Ecto neural progenitor cell (in vitro differentiated cells): ENCODE measurements at regions not wholly inside any gene's neighbourhood (a gene's known extent, or its start where the extent isn't known, plus 50 kb on each side); places are given as distances from the start of the nearest gene placed in this dataset.
"Not testable (repeated sequence)": the region's sequence is repeated elsewhere in the genome, so short reads cannot be mapped to it uniquely, and the experiment has no call there.

Source experiments
- DNase-seq: peaks from one replicate; pipeline ENCODE4 v3.0.0-alpha.2; 2018; ENCODE audit warnings: low spot score

- no peak for DNase-seq
These were observed 1137.7 kb downstream of the UQCRFS1 start for GRCh38 chr19:28075229-28075628.

- DNase-seq: no peak
These were observed 1138.2 kb downstream of the UQCRFS1 start for GRCh38 chr19:28074773-28075172.

- DNase-seq: no peak
These were observed 1145.1 kb downstream of the UQCRFS1 start for GRCh38 chr19:28067882-28068281.

- no peak for DNase-seq
These were observed 1146.0 kb downstream of the UQCRFS1 start for GRCh38 chr19:28066988-28067387.

- no peak for DNase-seq
These were observed 1146.8 kb downstream of the UQCRFS1 start for GRCh38 chr19:28066161-28066560.

- DNase-seq: no peak
These were observed 1147.9 kb downstream of the UQCRFS1 start for GRCh38 chr19:28065026-28065425.

GRCh38 chr19:28063702-28064101, 1149.2 kb downstream of the UQCRFS1 start:
- DNase-seq: no peak

GRCh38 chr19:28061111-28061510, 1151.8 kb downstream of the UQCRFS1 start:
- DNase-seq: no peak

GRCh38 chr19:28057026-28057425, 1155.9 kb downstream of the UQCRFS1 start:
- not testable (repeated sequence) for DNase-seq

- DNase-seq: no peak
These were observed 1161.9 kb downstream of the UQCRFS1 start for GRCh38 chr19:28051047-28051446.

GRCh38 chr19:28049875-28050274, 1163.1 kb downstream of the UQCRFS1 start:
- no peak for DNase-seq

GRCh38 chr19:28046932-28047331, 1166.0 kb downstream of the UQCRFS1 start:
- no peak for DNase-seq

- DNase-seq: no peak
These were observed 1167.3 kb downstream of the UQCRFS1 start for GRCh38 chr19:28045621-28046020.

GRCh38 chr19:28044477-28044876, 1168.5 kb downstream of the UQCRFS1 start:
- no peak for DNase-seq

GRCh38 chr19:28042516-28042915, 1170.4 kb downstream of the UQCRFS1 start:
- no peak for DNase-seq

GRCh38 chr19:28039677-28040381, 1173.1 kb downstream of the UQCRFS1 start:
- no peak for DNase-seq

GRCh38 chr19:28037186-28037585, 1175.8 kb downstream of the UQCRFS1 start:
- DNase-seq: no peak

GRCh38 chr19:28036486-28036885, 1176.5 kb downstream of the UQCRFS1 start:
- DNase-seq: no peak

- no peak for DNase-seq
These were observed 1178.0 kb downstream of the UQCRFS1 start for GRCh38 chr19:28034936-28035335.

GRCh38 chr19:28028881-28029444, 1184.0 kb downstream of the UQCRFS1 start:
- DNase-seq: no peak

- DNase-seq: no peak
These were observed 1185.8 kb downstream of the UQCRFS1 start for GRCh38 chr19:28027116-28027515.

- DNase-seq: no peak
These were observed 1186.3 kb downstream of the UQCRFS1 start for GRCh38 chr19:28026636-28027035.

GRCh38 chr19:28024920-28025319, 1188.0 kb downstream of the UQCRFS1 start:
- DNase-seq: no peak

- DNase-seq: no peak
These were observed 1189.9 kb downstream of the UQCRFS1 start for GRCh38 chr19:28023064-28023463.
